ENCODE measurements at regions not wholly inside any gene's neighbourhood (a gene's known extent, or its start where the extent isn't known, plus 50 kb on each side); places are given as distances from the start of the nearest gene placed in this dataset.

DNA sequence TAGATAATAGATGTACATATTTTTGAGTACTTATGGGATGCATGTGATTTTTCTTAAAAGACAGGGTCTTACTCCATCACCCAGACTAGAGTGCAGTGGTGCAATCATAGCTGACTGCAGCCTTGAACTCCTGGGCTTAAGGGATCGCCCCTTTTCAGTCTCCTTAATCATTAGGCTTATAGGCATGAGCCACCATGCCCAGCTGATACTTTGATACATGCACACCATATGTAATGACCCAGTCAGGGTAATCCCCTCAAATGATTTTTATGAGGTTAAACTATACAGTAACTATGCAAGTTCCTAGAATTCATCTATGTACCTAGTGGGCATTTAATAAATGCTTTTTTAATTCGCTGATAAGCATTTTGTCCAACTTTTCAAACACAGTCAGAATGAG, 292.3 kb downstream of the DTWD2 start:
- no peak overlapping the region for H3K4me3 ChIP-seq (ENCODE audit: low read depth, low read length)
- DNase-seq (ENCODE audit: low read depth), result no peak

DNA sequence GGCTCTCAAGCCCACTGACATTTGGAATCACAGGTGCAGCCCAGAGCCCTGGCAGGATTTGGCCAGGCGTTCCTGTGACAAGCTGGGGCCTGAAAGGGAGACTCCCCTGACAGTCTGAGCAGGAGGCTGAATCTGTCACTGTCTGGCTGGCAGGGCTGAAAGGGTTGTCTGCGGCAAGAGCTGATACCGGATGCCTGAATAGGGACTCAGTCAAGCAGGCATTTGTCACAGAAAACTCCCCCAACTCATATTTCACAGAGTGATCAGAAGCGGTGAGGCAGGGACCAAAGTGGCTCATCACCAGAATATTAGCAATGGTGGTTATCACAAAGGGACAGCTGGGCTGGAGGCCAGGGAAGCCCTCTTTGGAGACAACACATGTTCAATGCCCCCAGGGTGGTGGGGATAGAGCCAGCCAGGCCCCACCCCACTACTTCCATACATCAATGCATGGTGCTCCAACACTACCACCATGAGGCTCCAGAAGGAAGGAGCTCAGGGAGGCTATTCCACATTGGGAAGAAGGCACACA, 295.5 kb downstream of the DTWD2 start:
- H3K4me3 ChIP-seq (ENCODE audit: low read depth, low read length), result no peak overlapping the region
- no peak for DNase-seq (ENCODE audit: low read depth)

DNA sequence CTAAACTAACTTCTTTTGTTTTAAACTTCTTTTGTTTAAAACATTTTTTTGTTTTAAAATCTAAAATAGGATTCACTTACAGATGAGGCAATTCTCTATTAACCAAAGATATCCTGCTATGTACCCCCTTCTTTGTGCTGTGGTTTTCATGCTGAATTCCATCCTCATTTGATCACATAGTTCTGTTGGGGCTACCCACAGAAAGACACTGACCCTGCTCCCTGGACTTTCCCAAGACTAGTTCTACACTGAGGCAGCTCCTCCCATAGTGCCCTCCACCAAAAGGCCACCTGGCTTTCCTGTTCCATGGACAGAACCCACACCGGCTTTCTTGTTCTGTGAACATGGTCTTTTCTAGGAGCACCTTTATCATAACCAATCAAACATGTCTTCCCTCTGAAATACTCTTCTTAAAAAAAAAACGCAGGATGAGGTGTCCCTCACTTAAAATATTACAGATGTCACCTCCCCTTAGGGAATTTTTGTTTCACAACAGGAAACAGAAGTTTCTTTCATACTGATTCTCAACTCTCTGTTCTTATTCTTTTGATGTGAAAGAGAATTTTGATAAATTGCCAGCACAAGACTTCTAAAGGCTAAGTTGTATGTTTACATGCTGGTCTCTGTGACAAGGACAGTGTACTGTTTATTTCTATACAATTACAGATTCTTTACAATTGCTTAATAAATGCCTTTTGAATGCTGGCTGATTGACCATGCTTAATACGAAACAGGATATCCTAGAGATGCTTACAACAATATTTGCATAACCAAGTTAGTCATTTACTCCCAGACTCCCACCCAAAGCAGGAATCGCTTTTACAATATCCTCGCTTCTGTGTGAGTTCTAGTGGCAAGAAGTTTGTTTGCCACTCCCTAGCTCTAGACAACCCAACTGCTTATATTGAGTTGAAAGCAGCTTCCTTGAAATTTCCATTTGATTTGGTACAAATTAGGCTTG, 300.4 kb downstream of the DTWD2 start:
- no peak for DNase-seq (ENCODE audit: low read depth)
- no peak overlapping the region for H3K4me3 ChIP-seq (ENCODE audit: low read depth, low read length)

DNA sequence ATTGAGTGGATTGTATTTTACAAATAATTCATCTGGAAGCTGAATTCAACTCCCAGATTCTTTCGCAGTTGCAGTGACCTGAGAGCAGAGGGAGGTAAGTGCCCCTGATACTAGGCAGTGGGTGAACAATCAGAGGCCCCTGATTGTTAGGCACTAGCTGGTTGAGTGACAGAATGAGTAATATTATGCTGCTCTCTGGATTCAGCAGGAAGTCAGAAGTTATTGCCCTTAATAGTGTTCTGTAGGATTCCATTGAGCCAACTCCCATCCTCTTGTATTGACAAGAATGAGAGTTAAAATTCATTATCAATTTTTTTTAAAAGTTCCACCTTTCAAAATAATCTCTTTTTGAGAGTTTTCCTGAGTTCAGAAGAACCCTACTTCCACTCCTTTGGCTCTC, 301.2 kb downstream of the DTWD2 start:
- H3K4me3 ChIP-seq (ENCODE audit: low read depth, low read length), result no peak overlapping the region
- DNase-seq (ENCODE audit: low read depth), result no peak

DNA sequence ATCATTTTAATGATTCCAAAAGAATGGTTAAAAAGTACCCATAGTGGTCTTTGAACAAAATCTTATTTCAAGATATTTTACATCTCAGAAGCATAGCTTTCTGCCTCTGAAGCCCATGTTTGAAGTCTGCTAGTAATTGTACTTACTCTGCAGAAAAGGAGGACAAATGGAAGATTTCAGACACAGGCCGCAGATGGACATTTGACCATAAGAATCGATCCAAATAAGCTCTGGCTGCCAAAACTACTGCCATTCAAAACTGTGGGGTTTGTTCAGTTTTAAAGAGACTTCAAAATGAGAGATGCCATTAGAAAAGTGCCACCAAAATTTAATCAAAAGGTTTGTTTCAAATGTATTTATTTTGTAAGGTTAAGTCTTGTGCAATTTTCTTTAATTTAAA, 306.7 kb downstream of the DTWD2 start:
- no peak overlapping the region for H3K4me3 ChIP-seq (ENCODE audit: low read depth, low read length)
- no peak for DNase-seq (ENCODE audit: low read depth)

DNA sequence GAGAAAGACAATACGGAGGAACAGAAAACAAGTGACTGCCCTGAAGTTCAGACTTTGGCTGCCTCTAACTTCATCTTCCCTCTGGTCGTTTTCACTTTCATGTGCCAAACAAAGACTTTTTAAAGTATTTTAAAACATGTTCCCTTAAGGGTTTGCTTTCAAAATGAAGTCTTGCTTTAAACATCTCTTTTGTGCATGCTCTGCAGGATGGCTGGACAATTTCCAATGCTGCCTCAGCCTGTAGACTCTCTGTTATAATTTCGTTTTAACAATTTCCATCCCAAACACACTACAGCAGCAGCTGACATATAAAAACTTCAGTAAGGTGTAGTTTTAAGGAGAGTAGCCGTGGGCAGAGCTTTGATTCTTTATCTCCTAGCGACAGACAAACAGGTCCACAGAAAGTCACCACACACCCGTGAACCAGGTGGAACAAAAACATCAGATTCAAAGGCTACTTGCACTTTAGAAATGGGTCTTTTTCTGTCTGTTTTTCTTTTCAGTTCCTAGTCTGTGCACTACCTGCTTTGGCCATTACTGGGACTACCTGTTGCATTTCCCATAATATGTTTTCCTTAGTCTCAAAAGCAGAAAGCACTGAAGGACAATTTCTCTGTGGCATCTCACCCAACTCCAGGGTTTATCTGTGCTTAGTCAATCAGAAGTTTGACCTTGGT, 308.9 kb downstream of the DTWD2 start:
- no peak overlapping the region for H3K4me3 ChIP-seq (ENCODE audit: low read depth, low read length)
- DNase-seq (ENCODE audit: low read depth), result no peak

DNA sequence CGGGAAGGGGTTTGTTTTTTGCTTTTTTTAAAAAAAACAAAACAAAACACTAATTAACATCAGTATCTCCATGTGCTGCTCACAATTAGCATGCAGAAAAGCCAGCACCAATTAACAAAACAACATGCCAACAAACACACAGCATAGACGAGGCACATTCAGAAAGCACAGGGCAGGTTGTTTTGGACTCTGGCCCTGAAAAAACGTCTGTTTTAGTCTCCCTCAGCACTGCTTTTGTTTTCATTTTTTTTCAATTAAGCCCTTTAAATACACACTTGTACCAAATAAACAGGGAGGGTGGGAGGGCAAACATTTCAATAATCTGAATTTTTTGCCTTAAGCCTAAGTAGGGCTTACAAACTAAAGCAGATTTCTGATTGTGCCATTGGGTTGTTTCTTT, 309.6 kb downstream of the DTWD2 start:
- no peak overlapping the region for H3K4me3 ChIP-seq (ENCODE audit: low read depth, low read length)
- no peak for DNase-seq (ENCODE audit: low read depth)

DNA sequence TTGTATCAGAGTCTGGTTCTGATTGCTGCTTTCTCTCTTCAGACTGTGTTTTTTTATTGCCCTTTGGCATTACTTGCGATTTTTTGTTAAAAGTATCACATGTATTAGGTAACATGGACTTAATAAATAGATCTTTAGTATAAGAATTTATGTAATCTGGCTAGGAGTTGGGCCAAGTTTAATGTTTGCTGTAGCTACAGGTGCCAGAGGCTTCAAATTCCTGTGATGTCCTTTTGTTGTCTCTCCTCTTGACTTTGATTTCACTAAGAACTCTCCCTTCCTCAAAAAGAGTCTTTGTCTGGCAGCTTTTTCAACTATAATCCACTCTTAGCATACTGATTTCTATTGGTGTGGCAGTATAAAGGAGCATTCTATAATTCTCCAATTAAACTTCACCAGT, 313.1 kb downstream of the DTWD2 start:
- no peak for DNase-seq (ENCODE audit: low read depth)
- H3K4me3 ChIP-seq (ENCODE audit: low read depth, low read length), result no peak overlapping the region

DNA sequence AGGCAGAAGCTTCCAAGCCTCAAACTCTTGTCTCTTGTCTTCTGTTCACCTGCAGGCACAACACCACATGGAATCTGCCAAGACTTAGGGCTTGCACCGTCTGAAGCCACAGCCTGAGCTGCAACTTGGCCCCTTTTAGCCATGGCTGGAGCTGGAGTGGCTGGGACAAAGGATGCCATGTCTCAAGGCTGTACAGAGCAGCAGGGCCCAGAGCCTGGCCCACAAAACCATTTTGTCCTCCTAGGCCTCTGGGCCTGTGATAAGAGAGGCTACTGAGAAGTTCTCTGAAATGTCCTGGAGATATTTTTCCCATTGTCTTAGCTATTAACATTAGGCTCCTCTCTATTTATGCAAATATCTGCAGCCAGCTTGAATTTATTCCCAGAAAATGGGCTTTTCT, 330.8 kb downstream of the DTWD2 start:
- no peak for DNase-seq (ENCODE audit: low read depth)
- H3K4me3 ChIP-seq (ENCODE audit: low read depth, low read length), result no peak overlapping the region

DNA sequence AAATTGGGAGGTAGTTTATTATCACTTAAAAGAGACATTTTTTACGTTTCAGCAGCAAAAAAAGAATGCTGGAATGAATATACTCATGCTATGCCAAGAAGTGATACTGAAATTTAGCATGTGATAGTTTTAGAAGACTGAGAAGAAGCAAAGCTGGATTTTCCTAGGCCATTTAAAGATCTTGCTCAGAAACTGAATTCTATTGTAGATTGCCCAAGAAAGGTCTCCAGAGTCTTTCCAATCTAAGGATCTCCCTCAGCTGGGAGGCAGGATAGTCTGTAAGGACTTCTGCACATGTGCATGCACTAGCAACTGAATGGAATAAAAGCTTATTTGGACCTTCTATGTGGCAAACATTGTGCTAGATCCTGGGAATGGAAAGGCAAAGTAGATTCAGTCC, 334.5 kb downstream of the DTWD2 start:
- no peak for DNase-seq (ENCODE audit: low read depth)
- H3K4me3 ChIP-seq (ENCODE audit: low read depth, low read length), result no peak overlapping the region

DNA sequence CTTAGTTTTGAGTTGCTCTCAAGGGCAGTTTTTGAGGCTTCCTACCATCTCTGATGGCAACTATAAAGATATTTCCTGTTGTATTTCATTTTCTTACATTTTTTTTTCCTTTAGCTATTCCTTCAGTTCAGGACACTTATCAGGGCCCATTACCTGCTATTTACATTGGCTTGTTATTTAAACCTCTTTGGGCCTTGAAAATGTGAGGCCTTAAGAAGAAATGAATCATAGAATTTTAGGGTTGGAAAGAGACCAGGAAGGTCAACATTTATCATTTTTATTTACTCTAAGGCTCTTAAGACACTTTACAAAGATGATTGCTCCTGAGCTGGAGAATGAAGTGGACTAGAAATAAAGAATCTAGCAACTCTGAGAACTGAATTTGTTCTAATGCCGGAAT, 335.2 kb downstream of the DTWD2 start:
- DNase-seq (ENCODE audit: low read depth), result no peak
- no peak overlapping the region for H3K4me3 ChIP-seq (ENCODE audit: low read depth, low read length)

DNA sequence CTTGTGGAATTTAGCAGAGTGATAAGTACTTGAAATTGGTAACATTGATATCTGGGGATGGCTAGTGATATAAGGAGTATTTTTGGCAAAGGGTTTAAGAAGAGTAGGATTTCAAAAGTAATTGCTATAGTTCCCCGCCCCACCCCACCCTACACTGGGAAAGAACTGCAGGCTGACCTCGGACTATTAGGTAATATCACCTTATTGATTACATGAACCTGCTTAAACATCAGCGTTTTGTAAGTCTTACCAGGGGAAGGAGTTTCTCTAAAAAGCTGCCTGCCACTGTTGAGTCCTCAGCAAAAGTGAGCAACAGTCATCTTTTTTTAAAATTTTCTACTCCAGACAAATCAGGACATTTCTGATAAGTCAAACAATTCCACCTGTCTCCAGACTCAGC, 337.3 kb downstream of the DTWD2 start:
- DNase-seq (ENCODE audit: low read depth), result no peak

DNA sequence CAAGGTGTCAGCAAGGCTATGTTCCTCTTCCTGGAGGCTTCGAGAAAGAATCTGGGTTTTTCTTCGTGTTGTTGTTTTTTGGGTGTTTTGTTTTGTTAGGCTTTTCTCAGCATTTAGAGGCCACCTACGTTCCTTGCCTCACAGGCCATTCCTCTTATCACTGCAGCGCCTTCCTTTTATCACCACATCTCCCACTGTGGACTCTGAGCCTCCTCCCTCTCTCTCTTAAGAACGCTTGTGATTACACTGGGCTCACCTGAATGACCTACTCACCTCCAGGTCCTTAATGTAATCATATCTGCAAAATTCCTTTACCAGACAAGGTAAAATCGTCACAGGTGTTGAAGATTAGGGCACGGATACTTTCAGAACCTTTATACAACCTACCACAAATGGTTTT, 340.8 kb downstream of the DTWD2 start:
- no peak for DNase-seq (ENCODE audit: low read depth)
- H3K4me3 ChIP-seq (ENCODE audit: low read depth, low read length), result no peak overlapping the region

More for the DNA sequence above, 337.3 kb downstream of the DTWD2 start:
- no peak overlapping the region for H3K4me3 ChIP-seq (ENCODE audit: low read depth, low read length)

DNA sequence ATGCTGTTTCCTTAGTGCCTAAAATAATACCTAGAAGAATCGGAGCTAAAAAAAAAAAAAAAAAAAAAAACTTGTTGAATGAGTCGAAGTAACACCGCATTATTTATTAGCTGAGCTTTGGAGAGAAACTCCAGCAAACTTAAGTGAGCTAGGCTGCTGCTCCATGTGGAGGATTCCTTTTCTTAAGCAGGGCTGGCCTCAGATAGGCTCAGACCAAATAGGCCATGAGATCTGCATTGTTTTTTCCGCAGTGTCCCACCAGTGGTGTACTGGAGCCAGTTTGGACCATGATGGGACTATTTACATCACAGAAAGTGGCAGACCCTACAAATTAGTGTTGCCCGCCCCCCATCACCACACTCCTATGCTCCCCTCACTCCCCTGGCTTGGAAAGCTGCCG, 341.4 kb downstream of the DTWD2 start:
- DNase-seq (ENCODE audit: low read depth), result no peak
- no peak overlapping the region for H3K4me3 ChIP-seq (ENCODE audit: low read depth, low read length)

DNA sequence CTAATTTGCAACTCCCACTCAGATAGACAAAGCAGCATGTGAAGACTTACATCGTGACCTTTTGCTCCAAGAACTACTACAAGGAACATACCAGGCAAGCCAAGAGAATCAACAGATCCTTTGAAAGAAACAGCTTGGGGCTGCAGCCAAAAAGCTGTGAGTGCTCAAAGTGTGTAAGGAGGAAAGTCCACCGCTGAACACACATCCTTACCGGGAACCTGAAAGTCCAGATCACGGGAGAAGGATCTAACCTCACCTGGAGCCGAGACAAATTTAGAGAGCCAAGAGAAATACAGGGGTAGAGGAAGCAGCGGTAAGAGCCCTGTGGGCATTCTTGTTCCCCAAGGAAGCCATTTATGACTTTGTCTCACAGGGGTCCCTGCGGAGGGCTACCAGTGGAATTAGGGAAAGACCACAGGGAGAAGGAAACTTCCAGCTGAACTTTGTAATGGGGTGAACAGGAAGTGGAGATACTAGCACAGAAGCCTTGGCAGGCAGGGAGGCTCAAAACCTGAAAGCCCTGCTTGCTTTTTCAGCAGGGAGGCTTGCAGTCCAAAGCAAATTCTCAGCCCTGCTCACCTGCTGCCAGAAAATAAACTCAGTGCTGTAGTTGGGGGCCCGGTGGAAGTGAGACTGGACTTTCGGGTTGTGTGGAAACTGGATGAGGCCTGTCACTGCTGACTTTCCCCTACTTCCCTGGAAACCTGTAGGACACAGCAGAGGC, 350.2 kb downstream of the DTWD2 start:
- no peak for DNase-seq (ENCODE audit: low read depth)
- no peak overlapping the region for H3K4me3 ChIP-seq (ENCODE audit: low read depth, low read length)

DNA sequence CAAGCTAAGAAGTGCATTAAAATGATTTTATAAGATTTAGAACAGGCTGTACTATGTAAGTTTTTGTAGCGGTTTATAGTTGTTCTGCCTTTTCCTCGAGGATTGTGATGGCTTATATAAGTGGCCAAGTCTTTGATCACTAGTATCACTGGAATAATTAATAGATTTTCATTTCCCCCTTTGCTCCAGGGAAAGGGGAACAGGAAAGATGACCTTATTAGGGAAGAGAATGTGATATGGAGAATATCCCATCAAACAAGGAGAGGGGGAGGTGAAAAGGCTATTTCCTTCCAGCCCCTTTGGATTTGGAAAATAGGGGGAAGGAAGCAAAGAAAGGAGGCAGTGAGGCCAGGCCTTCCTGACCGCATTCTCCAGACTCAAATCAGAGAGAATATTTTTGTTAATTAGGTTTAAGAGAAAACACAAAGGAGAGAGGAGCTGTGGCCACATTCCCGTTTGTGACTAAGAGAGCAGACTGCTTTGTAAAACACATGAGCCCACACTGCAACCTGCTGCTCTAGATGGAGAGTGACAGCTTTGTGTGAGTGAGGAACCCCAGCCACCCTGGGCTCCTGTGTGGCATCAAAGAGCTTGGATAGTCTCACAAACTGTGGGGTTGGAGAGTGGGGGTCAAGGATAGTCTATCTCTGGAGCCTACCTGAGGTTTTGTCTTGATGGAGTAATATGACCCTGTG, 359.5 kb downstream of the DTWD2 start:
- no peak overlapping the region for H3K4me3 ChIP-seq (ENCODE audit: low read depth, low read length)
- DNase-seq (ENCODE audit: low read depth), result no peak

DNA sequence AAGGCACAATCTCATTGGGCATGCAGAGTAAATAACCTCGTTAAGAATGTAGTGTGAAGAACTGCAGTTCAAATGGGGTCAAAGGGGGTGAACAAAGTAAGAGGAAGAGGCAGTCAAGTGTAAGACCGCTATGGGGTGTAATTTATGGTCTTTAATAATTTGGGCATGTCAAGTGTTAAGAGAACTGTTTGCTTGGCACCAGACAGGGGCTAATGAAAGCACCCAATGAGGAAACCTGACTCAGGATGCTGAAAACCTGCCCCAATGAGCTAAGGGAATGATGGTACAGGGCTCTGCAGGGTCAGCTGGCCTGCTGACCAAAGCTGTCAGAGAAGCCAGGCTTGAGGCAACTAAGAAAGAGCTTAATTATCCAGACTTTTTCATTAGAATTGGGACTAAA, 368.1 kb downstream of the DTWD2 start:
- no peak overlapping the region for H3K4me3 ChIP-seq (ENCODE audit: low read depth, low read length)
- DNase-seq (ENCODE audit: low read depth), result no peak

DNA sequence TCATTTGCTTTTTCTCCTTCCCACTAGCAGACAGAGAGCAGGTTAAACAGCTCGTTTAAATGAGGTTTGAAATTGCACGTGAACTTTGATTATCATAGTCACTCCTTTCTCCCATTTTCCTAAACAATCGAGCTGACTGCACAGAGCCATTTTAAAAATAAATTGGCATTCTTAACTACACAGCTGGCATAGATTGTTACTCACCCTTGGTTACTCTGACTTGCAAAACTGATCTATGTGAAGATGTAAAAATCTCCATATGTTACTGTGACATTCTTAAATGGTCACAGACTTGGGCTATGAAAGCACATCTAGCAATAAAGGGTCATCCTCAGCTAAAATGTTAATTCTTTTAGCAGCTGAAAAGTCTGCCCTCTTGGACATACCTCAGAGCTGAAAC, 368.5 kb downstream of the DTWD2 start:
- DNase-seq (ENCODE audit: low read depth), result no peak
- H3K4me3 ChIP-seq (ENCODE audit: low read depth, low read length), result no peak overlapping the region

DNA sequence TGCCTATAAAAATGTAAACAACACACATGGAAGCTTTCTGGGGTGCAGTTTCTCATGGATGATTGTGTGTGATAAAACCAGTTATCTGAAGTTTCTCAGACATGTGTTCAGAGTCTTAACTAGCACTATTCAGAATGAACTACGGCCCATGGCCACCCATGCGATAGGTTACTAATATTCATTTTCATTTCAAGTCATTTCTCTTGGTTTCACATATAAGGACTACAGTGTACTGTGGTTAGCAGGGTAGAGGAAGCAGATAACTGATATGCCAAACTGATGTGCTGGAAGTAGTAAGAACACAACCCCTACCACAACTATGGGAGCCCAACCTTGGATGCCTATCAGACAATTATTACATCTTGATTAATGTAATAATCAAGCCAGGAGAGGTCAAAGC, 372.1 kb downstream of the DTWD2 start:
- no peak for DNase-seq (ENCODE audit: low read depth)
- H3K4me3 ChIP-seq (ENCODE audit: low read depth, low read length), result no peak overlapping the region
